CD4-positive, CD25-positive, alpha-beta regulatory T cell (primary cell): ENCODE measurements at regions not wholly inside any gene's neighbourhood (a gene's known extent, or its start where the extent isn't known, plus 50 kb on each side); places are given as distances from the start of the nearest gene placed in this dataset.

Experiments used
- ATAC-seq, 2 donors: fragments of 150-1000 bp; cut with Tn5 transposase; one replicate each; pipeline ENCODE4 v1.10.0; 2021; ENCODE audit warnings: low read depth in 2 of 2, moderate number of reproducible peaks in 2 of 2, moderate library complexity in 1 of 2
- DNase-seq, 3 donors: peaks; one replicate each; pipeline versions ENCODE4 v3.0.0 to v3.0.0-alpha.2; 2012 to 2022; ENCODE audit warnings: mixed read lengths in 1 of 3
- H3K27ac ChIP-seq: one replicate; pipeline ENCODE4 v1.7.0; 2013; ENCODE audit warnings: mild to moderate bottlenecking, low read length; ENCODE audit not compliant: insufficient read depth, poor library complexity, severe bottlenecking
- H3K27me3 ChIP-seq: one replicate; pipeline ENCODE4 v1.7.0; 2013; ENCODE audit warnings: low read length; ENCODE audit not compliant: control insufficient read depth, insufficient read depth
- H3K36me3 ChIP-seq: one replicate; pipeline ENCODE4 v1.7.0; 2013; ENCODE audit warnings: mild to moderate bottlenecking, low read length, moderate library complexity; ENCODE audit not compliant: control insufficient read depth, insufficient read depth
- H3K4me1 ChIP-seq: 2 replicates; pipeline ENCODE4 v1.7.0; 2013; ENCODE audit warnings: mild to moderate bottlenecking, low read length; ENCODE audit not compliant: insufficient read depth, control insufficient read depth, poor library complexity, severe bottlenecking
- H3K4me3 ChIP-seq: one replicate; pipeline ENCODE4 v1.7.0; 2013; ENCODE audit warnings: low read depth, mild to moderate bottlenecking, low read length, moderate library complexity
- H3K9me3 ChIP-seq, 2 experiments: 1 replicate in 1 of 2; 2 replicates in 1 of 2; pipeline ENCODE4 v1.7.0; 2013; ENCODE audit warnings: low read length in 2 of 2, mild to moderate bottlenecking in 1 of 2, moderate library complexity in 1 of 2; ENCODE audit not compliant: control insufficient read depth in 2 of 2
- H3K27ac Mint-ChIP-seq, 3 donors: one replicate each; pipeline ENCODE4 v1.8.0; 2020 to 2022; ENCODE audit warnings: mild to moderate bottlenecking in 3 of 3, mixed read lengths in 3 of 3, moderate library complexity in 2 of 3
- H3K27me3 Mint-ChIP-seq: one replicate; pipeline ENCODE4 v1.8.0; 2022; ENCODE audit warnings: mild to moderate bottlenecking, mixed read lengths
- H3K36me3 Mint-ChIP-seq: one replicate; pipeline ENCODE4 v1.8.0; 2020; ENCODE audit warnings: mixed read lengths
- H3K4me1 Mint-ChIP-seq, 4 donors: one replicate each; pipeline ENCODE4 v1.8.0; 2020 to 2022; ENCODE audit warnings: mixed read lengths in 4 of 4, mild to moderate bottlenecking in 1 of 4
- H3K4me3 Mint-ChIP-seq, 4 donors: one replicate each; pipeline ENCODE4 v1.8.0; 2020 to 2022; ENCODE audit warnings: mild to moderate bottlenecking in 4 of 4, mixed read lengths in 4 of 4, moderate library complexity in 3 of 4
- H3K9me3 Mint-ChIP-seq, 7 donors: one replicate each; pipeline ENCODE4 v1.8.0; 2020 to 2022; ENCODE audit warnings: mixed read lengths in 7 of 7, mild to moderate bottlenecking in 3 of 7, moderate library complexity in 2 of 7

- Mint-ChIP-seq H3K27ac (no peak overlapping the region), H3K36me3 (no peaks in the 10 kb centered on the region), H3K27me3 (no peaks in the 10 kb centered on the region), H3K4me3 (no peak overlapping the region), H3K4me1 (no peaks in the 10 kb centered on the region), H3K9me3 (peaks cover 0 to 6% (median 1%) of the 10 kb centered on the region in 7 donors)
- no peak for DNase-seq
- Histone ChIP-seq H3K27ac (no peak overlapping the region), H3K36me3 (no peaks in the 10 kb centered on the region), H3K4me3 (no peak overlapping the region), H3K27me3 (no peaks in the 10 kb centered on the region), H3K9me3 (no peaks in the 10 kb centered on the region), H3K4me1 (no peaks in the 10 kb centered on the region)
- no peak for ATAC-seq
Measured at GRCh38 chr12:77388445-77389265, 323.3 kb upstream of the E2F7 start.

GRCh38 chr12:77387671-77388070, 322.3 kb upstream of the E2F7 start:
- DNase-seq (no peak), ATAC-seq (no peak)
- H3K4me3 ChIP-seq = no peak overlapping the region
- peaks cover 0 to 7% (median 3%) of the 10 kb centered on the region in 7 donors for H3K9me3 Mint-ChIP-seq
- no peak overlapping the region for H3K27ac Mint-ChIP-seq
- no peak overlapping the region for H3K4me3 Mint-ChIP-seq
- H3K27ac ChIP-seq = no peak overlapping the region
- no peaks in the 10 kb centered on the region for H3K36me3 Mint-ChIP-seq
- no peaks in the 10 kb centered on the region for H3K9me3 ChIP-seq
- H3K36me3 ChIP-seq = no peaks in the 10 kb centered on the region
- no peaks in the 10 kb centered on the region for H3K27me3 ChIP-seq
- H3K4me1 Mint-ChIP-seq = no peaks in the 10 kb centered on the region
- H3K27me3 Mint-ChIP-seq = no peaks in the 10 kb centered on the region
- H3K4me1 ChIP-seq = no peaks in the 10 kb centered on the region

GRCh38 chr12:77387214-77387613, 321.8 kb upstream of the E2F7 start:
- Histone ChIP-seq H3K36me3 (no peaks in the 10 kb centered on the region), H3K4me1 (no peaks in the 10 kb centered on the region), H3K27ac (no peak overlapping the region), H3K27me3 (no peaks in the 10 kb centered on the region), H3K9me3 (no peaks in the 10 kb centered on the region), H3K4me3 (no peak overlapping the region)
- H3K27ac Mint-ChIP-seq = no peak overlapping the region
- no peak for ATAC-seq
- no peaks in the 10 kb centered on the region for H3K4me1 Mint-ChIP-seq
- no peak for DNase-seq
- no peak overlapping the region for H3K4me3 Mint-ChIP-seq
- H3K9me3 Mint-ChIP-seq = peaks cover 0 to 6% (median 3%) of the 10 kb centered on the region in 7 donors
- no peaks in the 10 kb centered on the region for H3K27me3 Mint-ChIP-seq
- no peaks in the 10 kb centered on the region for H3K36me3 Mint-ChIP-seq

- no peak for ATAC-seq
- Histone ChIP-seq H3K27ac (no peak overlapping the region), H3K4me3 (no peak overlapping the region), H3K27me3 (no peaks in the 10 kb centered on the region), H3K9me3 (no peaks in the 10 kb centered on the region), H3K36me3 (no peaks in the 10 kb centered on the region), H3K4me1 (no peaks in the 10 kb centered on the region)
- no peak overlapping the region for H3K4me3 Mint-ChIP-seq
- H3K27ac Mint-ChIP-seq = no peak overlapping the region
- no peak for DNase-seq
- H3K4me1 Mint-ChIP-seq = no peaks in the 10 kb centered on the region
- H3K9me3 Mint-ChIP-seq = peaks cover 0 to 3% (median 0%) of the 10 kb centered on the region in 7 donors
- no peaks in the 10 kb centered on the region for H3K27me3 Mint-ChIP-seq
- H3K36me3 Mint-ChIP-seq = no peaks in the 10 kb centered on the region
Measured at GRCh38 chr12:77384941-77385340, 319.6 kb upstream of the E2F7 start.

GRCh38 chr12:77382096-77382742, 316.9 kb upstream of the E2F7 start:
- no peaks in the 10 kb centered on the region for H3K36me3 Mint-ChIP-seq
- no peak overlapping the region for H3K4me3 Mint-ChIP-seq
- DNase-seq (no peak), ATAC-seq (no peak)
- Histone ChIP-seq H3K4me3 (no peak overlapping the region), H3K27ac (no peak overlapping the region), H3K27me3 (no peaks in the 10 kb centered on the region), H3K36me3 (no peaks in the 10 kb centered on the region), H3K4me1 (no peaks in the 10 kb centered on the region), H3K9me3 (no peaks in the 10 kb centered on the region)
- H3K4me1 Mint-ChIP-seq = no peaks in the 10 kb centered on the region
- H3K27ac Mint-ChIP-seq = no peak overlapping the region
- peaks cover 4% of the 10 kb centered on the region for H3K27me3 Mint-ChIP-seq
- peaks cover 0 to 3% (median 2%) of the 10 kb centered on the region in 7 donors for H3K9me3 Mint-ChIP-seq

- H3K36me3 ChIP-seq = no peaks in the 10 kb centered on the region
- Mint-ChIP-seq H3K36me3 (no peaks in the 10 kb centered on the region), H3K9me3 (peaks cover 0 to 9% (median 2%) of the 10 kb centered on the region in 7 donors), H3K27ac (no peak overlapping the region), H3K4me3 (no peak overlapping the region), H3K4me1 (no peaks in the 10 kb centered on the region), H3K27me3 (peaks cover 4% of the 10 kb centered on the region)
- H3K27ac ChIP-seq = no peak overlapping the region
- H3K27me3 ChIP-seq = no peaks in the 10 kb centered on the region
- DNase-seq (no peak), ATAC-seq (no peak)
- no peaks in the 10 kb centered on the region for H3K9me3 ChIP-seq
- no peak overlapping the region for H3K4me3 ChIP-seq
- H3K4me1 ChIP-seq = no peaks in the 10 kb centered on the region
Measured at GRCh38 chr12:77377622-77378021, 312.3 kb upstream of the E2F7 start.

GRCh38 chr12:77377116-77377515, 311.7 kb upstream of the E2F7 start:
- Mint-ChIP-seq H3K4me1 (no peaks in the 10 kb centered on the region), H3K36me3 (no peaks in the 10 kb centered on the region), H3K9me3 (peaks cover 0 to 11% (median 2%) of the 10 kb centered on the region in 7 donors), H3K4me3 (no peak overlapping the region), H3K27me3 (peaks cover 4% of the 10 kb centered on the region), H3K27ac (no peak overlapping the region)
- DNase-seq (no peak), ATAC-seq (no peak)
- Histone ChIP-seq H3K27ac (no peak overlapping the region), H3K4me3 (no peak overlapping the region), H3K36me3 (no peaks in the 10 kb centered on the region), H3K9me3 (no peaks in the 10 kb centered on the region), H3K4me1 (no peaks in the 10 kb centered on the region), H3K27me3 (no peaks in the 10 kb centered on the region)

- H3K27me3 ChIP-seq = no peaks in the 10 kb centered on the region
- H3K27ac ChIP-seq = no peak overlapping the region
- Mint-ChIP-seq H3K4me1 (no peaks in the 10 kb centered on the region), H3K27me3 (peaks cover 4% of the 10 kb centered on the region), H3K4me3 (no peak overlapping the region), H3K9me3 (peaks cover 0 to 12% (median 2%) of the 10 kb centered on the region in 7 donors), H3K27ac (no peak overlapping the region), H3K36me3 (no peaks in the 10 kb centered on the region)
- H3K4me1 ChIP-seq = no peaks in the 10 kb centered on the region
- no peaks in the 10 kb centered on the region for H3K9me3 ChIP-seq
- no peak for ATAC-seq
- H3K4me3 ChIP-seq = no peak overlapping the region
- DNase-seq = no peak
- H3K36me3 ChIP-seq = no peaks in the 10 kb centered on the region
Measured at GRCh38 chr12:77374673-77375072, 309.3 kb upstream of the E2F7 start.
